KMS-11 (cell line): ENCODE measurements at regions not wholly inside any gene's neighbourhood (a gene's known extent, or its start where the extent isn't known, plus 50 kb on each side); places are given as distances from the start of the nearest gene placed in this dataset.
A peak's percentile ranks its signal among the peaks of the same experiment; 100 is the strongest.

ENCODE experiments used
- H2AFZ ChIP-seq: fragments of 200-600 bp; sonication (generic); 2 replicates; pipeline ENCODE4 v1.6.1; 2016; ENCODE audit warnings: antibody characterized with exemption, mixed run types, low read depth
- H3K27ac ChIP-seq: fragments of 200-600 bp; sonication (generic); 2 replicates; pipeline ENCODE4 v1.6.1; 2016; ENCODE audit warnings: mild to moderate bottlenecking, mixed run types
- H3K27me3 ChIP-seq: fragments of 200-600 bp; sonication (generic); 2 replicates; pipeline ENCODE4 v1.6.1; 2017; ENCODE audit warnings: mild to moderate bottlenecking, low read depth, mixed run types, moderate library complexity; ENCODE audit not compliant: insufficient read depth
- H3K36me3 ChIP-seq: fragments of 200-600 bp; sonication (generic); 2 replicates; pipeline ENCODE4 v1.6.1; 2017; ENCODE audit warnings: mild to moderate bottlenecking, mixed run types; ENCODE audit not compliant: insufficient read depth
- H3K4me1 ChIP-seq: fragments of 200-600 bp; sonication (generic); 2 replicates; pipeline ENCODE4 v1.6.1; 2016; ENCODE audit warnings: mild to moderate bottlenecking, low read depth, mixed run types; ENCODE audit not compliant: poor library complexity, severe bottlenecking
- H3K4me2 ChIP-seq: fragments of 200-600 bp; sonication (generic); 2 replicates; pipeline ENCODE4 v1.7.0; 2016; ENCODE audit warnings: mild to moderate bottlenecking, mixed run types
- H3K4me3 ChIP-seq: fragments of 200-600 bp; sonication (generic); IDR thresholded peaks from 2 replicates; pipeline ENCODE4 v1.6.1; 2017; ENCODE audit warnings: low read depth, low read length, mixed read lengths; ENCODE audit not compliant: insufficient read depth
- H3K79me2 ChIP-seq: fragments of 200-600 bp; sonication (generic); 2 replicates; pipeline ENCODE4 v1.6.1; 2016; ENCODE audit warnings: low read depth, mixed run types; ENCODE audit not compliant: insufficient read depth
- H3K9ac ChIP-seq: fragments of 200-600 bp; sonication (generic); 2 replicates; pipeline ENCODE4 v1.6.1; 2016; ENCODE audit warnings: mild to moderate bottlenecking, mixed run types
- H4K20me1 ChIP-seq: fragments of 200-600 bp; sonication (generic); 2 replicates; pipeline ENCODE4 v1.6.1; 2016; ENCODE audit warnings: mild to moderate bottlenecking, mixed run types; ENCODE audit not compliant: insufficient read depth
- CTCF ChIP-seq: fragments of 200-600 bp; sonication (generic); conservative IDR thresholded peaks from 2 replicates; pipeline ENCODE4 v1.6.1; 2017; ENCODE audit warnings: low read depth, mild to moderate bottlenecking, antibody characterized with exemption, low read length, moderate library complexity, mixed read lengths

GRCh38 chr2:13052547-13052946 is 335.8 kb downstream of the TRIB2 start:
- H4K20me1 ChIP-seq: no peaks in the 10 kb centered on the region
- no peak overlapping the region for H3K4me2 ChIP-seq
- no peaks in the 10 kb centered on the region for H3K79me2 ChIP-seq
- H3K27ac ChIP-seq: no peak overlapping the region
- H2AFZ ChIP-seq: no peak overlapping the region
- peaks cover 9% of the 10 kb centered on the region for H3K4me1 ChIP-seq
- no peaks in the 10 kb centered on the region for H3K27me3 ChIP-seq
- no peaks in the 10 kb centered on the region for H3K36me3 ChIP-seq
- H3K4me3 ChIP-seq: no peak overlapping the region
- no peak for TF ChIP-seq CTCF
- H3K9ac ChIP-seq: no peak overlapping the region

- Histone ChIP-seq H3K4me1 (no peaks in the 10 kb centered on the region), H2AFZ (no peak overlapping the region), H4K20me1 (no peaks in the 10 kb centered on the region), H3K36me3 (no peaks in the 10 kb centered on the region), H3K4me3 (no peak overlapping the region), H3K79me2 (no peaks in the 10 kb centered on the region), H3K27ac (no peak overlapping the region), H3K9ac (no peak overlapping the region), H3K4me2 (no peak overlapping the region), H3K27me3 (no peaks in the 10 kb centered on the region)
- peak; percentile 64 for TF ChIP-seq CTCF
Observed at GRCh38 chr2:13056259-13056843, 339.6 kb downstream of the TRIB2 start.

- Histone ChIP-seq H3K4me2 (no peak overlapping the region), H3K79me2 (no peaks in the 10 kb centered on the region), H3K27me3 (no peaks in the 10 kb centered on the region), H3K27ac (no peak overlapping the region), H3K4me3 (no peak overlapping the region), H3K4me1 (no peaks in the 10 kb centered on the region), H4K20me1 (no peaks in the 10 kb centered on the region), H3K9ac (no peak overlapping the region), H2AFZ (no peak overlapping the region), H3K36me3 (no peaks in the 10 kb centered on the region)
- no peak for TF ChIP-seq CTCF
Observed at GRCh38 chr2:13057671-13058070, 340.9 kb downstream of the TRIB2 start.

- Histone ChIP-seq H3K4me3 (no peak overlapping the region), H3K4me2 (no peak overlapping the region), H3K36me3 (no peaks in the 10 kb centered on the region), H3K27me3 (no peaks in the 10 kb centered on the region), H2AFZ (no peak overlapping the region), H3K27ac (no peak overlapping the region), H3K9ac (no peak overlapping the region), H3K4me1 (no peaks in the 10 kb centered on the region), H3K79me2 (no peaks in the 10 kb centered on the region), H4K20me1 (no peaks in the 10 kb centered on the region)
- no peak for TF ChIP-seq CTCF
Observed at GRCh38 chr2:13066676-13067075, 349.9 kb downstream of the TRIB2 start.
